Stomach (tissue), 4 donors: ENCODE measurements at regions not wholly inside any gene's neighbourhood (a gene's known extent, or its start where the extent isn't known, plus 50 kb on each side); places are given as distances from the start of the nearest gene placed in this dataset.

ENCODE experiments used
- EP300 ChIP-seq: sonication (generic); formaldehyde crosslinking; IDR thresholded peaks from one replicate; pipeline ENCODE4 v1.6.1; 2017; ENCODE audit warnings: antibody characterized with exemption
- POLR2A ChIP-seq, 4 donors: fragments of 450-650 bp; IDR thresholded peaks; one replicate each; pipeline ENCODE4 v1.6.1; 2016; ENCODE audit warnings: antibody characterized with exemption in 4 of 4, control low read depth in 2 of 4, mild to moderate bottlenecking in 1 of 4, moderate library complexity in 1 of 4
- POLR2AphosphoS5 ChIP-seq, 3 donors: sonication (generic); formaldehyde crosslinking; IDR thresholded peaks; one replicate each; pipeline ENCODE4 v1.6.1; 2016; ENCODE audit warnings: antibody characterized with exemption in 3 of 3
- TF ChIP-seq, protein P1 (sequence below), 7 experiments: fragments of 450-650 bp in 4 of 7; fragments of 200-600 bp in 3 of 7; sonication (generic) in 3 of 7; IDR thresholded peaks; one replicate each; pipeline ENCODE4 v1.5.1; 2016 to 2019; ENCODE audit warnings: antibody characterized with exemption in 7 of 7, control low read depth in 2 of 7, mild to moderate bottlenecking in 1 of 7

DNA sequence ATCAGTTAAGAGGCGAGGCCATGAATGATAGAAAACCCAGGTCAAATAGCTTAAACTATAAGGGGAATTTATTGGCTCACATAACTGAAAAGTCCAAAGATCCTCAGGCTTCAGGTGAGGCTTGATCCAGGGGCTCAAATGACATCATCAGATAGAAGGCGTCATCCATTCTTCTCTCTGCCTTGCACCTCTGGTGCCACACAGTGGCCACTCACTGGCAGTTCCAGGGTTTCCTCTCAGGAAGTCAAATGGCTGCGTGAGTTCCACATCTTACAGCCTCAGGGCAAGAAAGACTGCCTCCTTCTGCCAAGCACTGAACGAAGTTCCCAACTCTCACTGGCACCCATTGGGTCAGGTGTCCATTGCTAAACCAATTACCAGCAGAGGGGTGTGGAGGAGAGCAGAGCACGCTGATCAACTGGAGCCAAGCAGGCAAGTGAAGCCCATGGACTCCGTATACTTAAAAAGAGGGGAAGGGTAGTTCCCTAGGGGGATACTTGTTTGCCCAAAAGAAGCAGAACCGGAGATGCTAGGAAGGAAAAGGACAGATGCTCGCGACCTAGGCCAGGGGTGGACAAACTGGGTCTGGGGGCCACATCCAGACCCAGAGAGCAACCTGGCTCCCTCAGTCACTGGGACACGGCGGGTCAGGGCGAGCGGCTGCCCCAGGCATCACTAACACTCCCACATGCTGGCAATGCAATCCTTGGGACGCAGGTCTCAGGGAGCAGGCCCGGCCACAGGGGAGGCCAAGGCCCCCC is 69.3 kb downstream of the SERPINA3 start:
- TF ChIP-seq, protein P1, sequence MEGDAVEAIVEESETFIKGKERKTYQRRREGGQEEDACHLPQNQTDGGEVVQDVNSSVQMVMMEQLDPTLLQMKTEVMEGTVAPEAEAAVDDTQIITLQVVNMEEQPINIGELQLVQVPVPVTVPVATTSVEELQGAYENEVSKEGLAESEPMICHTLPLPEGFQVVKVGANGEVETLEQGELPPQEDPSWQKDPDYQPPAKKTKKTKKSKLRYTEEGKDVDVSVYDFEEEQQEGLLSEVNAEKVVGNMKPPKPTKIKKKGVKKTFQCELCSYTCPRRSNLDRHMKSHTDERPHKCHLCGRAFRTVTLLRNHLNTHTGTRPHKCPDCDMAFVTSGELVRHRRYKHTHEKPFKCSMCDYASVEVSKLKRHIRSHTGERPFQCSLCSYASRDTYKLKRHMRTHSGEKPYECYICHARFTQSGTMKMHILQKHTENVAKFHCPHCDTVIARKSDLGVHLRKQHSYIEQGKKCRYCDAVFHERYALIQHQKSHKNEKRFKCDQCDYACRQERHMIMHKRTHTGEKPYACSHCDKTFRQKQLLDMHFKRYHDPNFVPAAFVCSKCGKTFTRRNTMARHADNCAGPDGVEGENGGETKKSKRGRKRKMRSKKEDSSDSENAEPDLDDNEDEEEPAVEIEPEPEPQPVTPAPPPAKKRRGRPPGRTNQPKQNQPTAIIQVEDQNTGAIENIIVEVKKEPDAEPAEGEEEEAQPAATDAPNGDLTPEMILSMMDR (IDR thresholded peaks at IDR 0.05): peak in 3 of 7 experiments; percentile 13 to 46 (median 30)
- no peak for TF ChIP-seq POLR2AphosphoS5 (IDR thresholded peaks at IDR 0.05)
- TF ChIP-seq POLR2A (IDR thresholded peaks at IDR 0.05): no peak
- no peak for TF ChIP-seq EP300
